ENCODE measurements at regions not wholly inside any gene's neighbourhood (a gene's known extent, or its start where the extent isn't known, plus 50 kb on each side); places are given as distances from the start of the nearest gene placed in this dataset.

GRCh38 chr20:17884307-17885003 lies 84.1 kb downstream of the SNX5 start:
- TF ChIP-seq CTCF (IDR thresholded peaks at IDR 0.05; ENCODE audit: low read depth, low read length) (no peak), EZH2phosphoT487 (IDR thresholded peaks at IDR 0.05; ENCODE audit: low read depth) (no peak)
